NOMO-1 (cell line): ENCODE measurements at regions not wholly inside any gene's neighbourhood (a gene's known extent, or its start where the extent isn't known, plus 50 kb on each side); places are given as distances from the start of the nearest gene placed in this dataset.

Source experiments
- DNase-seq, 2 experiments: peaks; one replicate each; lab custom pipeline; 2025; ENCODE audit not compliant: unreplicated experiment in 2 of 2; lab: John Stamatoyannopoulos, UW

GRCh38 chr1:60162936-60163335 lies 89.4 kb upstream of the C1orf87 start:
- no peak for DNase-seq

GRCh38 chr1:60160141-60160540 lies 86.6 kb upstream of the C1orf87 start:
- DNase-seq: no peak

- no peak for DNase-seq
These were observed 82.8 kb upstream of the C1orf87 start for GRCh38 chr1:60156371-60156770.

GRCh38 chr1:60153961-60154360 lies 80.4 kb upstream of the C1orf87 start:
- DNase-seq: no peak

- DNase-seq: no peak
These were observed 79.3 kb upstream of the C1orf87 start for GRCh38 chr1:60152891-60153290.

- DNase-seq: no peak
These were observed 77.7 kb upstream of the C1orf87 start for GRCh38 chr1:60151311-60151710.

- no peak for DNase-seq
These were observed 75.7 kb upstream of the C1orf87 start for GRCh38 chr1:60149251-60149650.

GRCh38 chr1:60146884-60147283 lies 73.3 kb upstream of the C1orf87 start:
- no peak for DNase-seq

GRCh38 chr1:60145771-60146170 lies 72.2 kb upstream of the C1orf87 start:
- no peak for DNase-seq

GRCh38 chr1:60141743-60142142 lies 68.2 kb upstream of the C1orf87 start:
- no peak for DNase-seq

GRCh38 chr1:60141276-60141675 lies 67.7 kb upstream of the C1orf87 start:
- peak in 1 of 2 experiments; percentile 4 for DNase-seq

- no peak for DNase-seq
These were observed 63.8 kb upstream of the C1orf87 start for GRCh38 chr1:60137406-60137805.

GRCh38 chr1:60136395-60136794 lies 62.8 kb upstream of the C1orf87 start:
- DNase-seq: no peak

- DNase-seq: no peak
These were observed 61.1 kb upstream of the C1orf87 start for GRCh38 chr1:60134716-60135115.

GRCh38 chr1:60133848-60134247 lies 60.3 kb upstream of the C1orf87 start:
- DNase-seq: no peak

GRCh38 chr1:60133000-60133673 lies 59.6 kb upstream of the C1orf87 start:
- DNase-seq: peak; percentile 50 to 63

GRCh38 chr1:60132108-60132507 lies 58.5 kb upstream of the C1orf87 start:
- no peak for DNase-seq

- no peak for DNase-seq
These were observed 57.1 kb upstream of the C1orf87 start for GRCh38 chr1:60130703-60131102.

- DNase-seq: no peak
These were observed 56.3 kb upstream of the C1orf87 start for GRCh38 chr1:60129911-60130310.

- DNase-seq: no peak
These were observed 53.2 kb upstream of the C1orf87 start for GRCh38 chr1:60126723-60127122.
